GM12801 (cell line): ENCODE measurements at regions not wholly inside any gene's neighbourhood (a gene's known extent, or its start where the extent isn't known, plus 50 kb on each side); places are given as distances from the start of the nearest gene placed in this dataset.

Experiments
- CTCF ChIP-seq: IDR thresholded peaks from one replicate; pipeline ENCODE4 v1.5.1; 2011; ENCODE audit warnings: control low read depth; ENCODE audit not compliant: insufficient read length; ENCODE audit errors: extremely low read depth

DNA sequence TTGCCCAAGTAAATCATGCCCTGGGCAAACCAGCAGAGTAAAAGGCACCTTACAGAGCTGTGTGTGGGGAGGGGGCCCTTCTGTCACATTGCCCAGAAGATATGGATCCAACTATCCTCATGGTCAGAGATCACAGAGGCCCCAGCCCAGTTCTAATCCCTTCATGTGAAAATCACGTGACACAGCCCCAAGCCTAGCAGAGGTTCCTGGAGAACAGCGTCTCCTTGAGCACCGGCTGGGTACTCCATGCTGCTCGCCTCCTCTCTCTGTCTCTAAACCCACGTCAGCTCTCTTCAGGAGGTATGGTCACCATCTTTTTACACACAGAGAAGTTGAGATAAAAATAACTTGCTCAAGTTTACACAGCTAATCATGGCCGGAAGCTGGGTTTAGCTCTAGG lies 230.2 kb downstream of the ANKRD60 start:
- no peak for TF ChIP-seq CTCF

DNA sequence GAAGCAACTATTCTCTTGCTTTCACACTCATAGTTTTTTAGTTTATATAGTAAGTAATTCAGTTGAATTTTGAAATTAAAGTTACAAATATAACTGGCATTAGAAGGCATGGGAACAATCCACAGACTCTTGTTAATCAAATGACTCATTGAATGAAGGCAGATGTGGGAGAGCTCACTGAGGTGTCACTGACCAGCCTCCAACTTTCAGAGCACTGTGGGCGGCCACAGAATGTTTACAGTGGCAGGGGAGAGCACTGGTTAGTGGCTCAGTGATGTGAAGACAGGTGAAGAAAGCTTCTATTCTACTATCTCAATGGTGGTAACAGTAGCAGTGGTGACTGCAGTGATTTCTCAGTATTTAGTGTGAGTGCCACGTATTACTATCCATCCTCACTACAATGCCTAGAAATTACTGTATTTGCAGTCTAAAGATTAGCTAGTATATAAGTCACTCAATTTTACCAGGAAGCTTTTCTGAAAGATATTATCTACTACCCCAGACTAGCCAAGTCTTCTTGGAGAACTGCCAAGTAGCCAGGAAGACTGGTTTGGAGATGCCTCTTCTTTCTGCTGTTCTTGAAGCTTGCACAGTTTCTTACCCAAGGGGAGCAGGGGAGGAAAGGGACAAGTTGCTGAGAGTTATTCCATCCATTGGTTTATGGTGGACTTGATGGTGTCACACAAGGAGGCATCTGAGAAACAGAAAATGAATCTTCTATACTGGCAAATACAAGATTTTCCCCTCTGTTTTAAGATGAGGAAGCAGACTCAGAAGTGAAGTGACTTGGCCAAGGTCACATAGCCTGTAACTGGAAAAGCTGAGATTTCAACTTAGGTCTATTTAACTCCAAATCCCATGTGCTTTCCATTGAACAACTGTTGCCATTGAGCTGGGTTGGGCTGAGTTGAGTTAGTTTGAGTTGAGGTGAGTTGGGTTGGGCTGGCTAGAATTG lies 231.2 kb downstream of the ANKRD60 start:
- no peak for TF ChIP-seq CTCF

- TF ChIP-seq CTCF = no peak
These were observed 232.0 kb downstream of the ANKRD60 start for GRCh38 chr20:57996465-57996864.

- no peak for TF ChIP-seq CTCF
These were observed 233.0 kb downstream of the ANKRD60 start for GRCh38 chr20:57995381-57995977.

DNA sequence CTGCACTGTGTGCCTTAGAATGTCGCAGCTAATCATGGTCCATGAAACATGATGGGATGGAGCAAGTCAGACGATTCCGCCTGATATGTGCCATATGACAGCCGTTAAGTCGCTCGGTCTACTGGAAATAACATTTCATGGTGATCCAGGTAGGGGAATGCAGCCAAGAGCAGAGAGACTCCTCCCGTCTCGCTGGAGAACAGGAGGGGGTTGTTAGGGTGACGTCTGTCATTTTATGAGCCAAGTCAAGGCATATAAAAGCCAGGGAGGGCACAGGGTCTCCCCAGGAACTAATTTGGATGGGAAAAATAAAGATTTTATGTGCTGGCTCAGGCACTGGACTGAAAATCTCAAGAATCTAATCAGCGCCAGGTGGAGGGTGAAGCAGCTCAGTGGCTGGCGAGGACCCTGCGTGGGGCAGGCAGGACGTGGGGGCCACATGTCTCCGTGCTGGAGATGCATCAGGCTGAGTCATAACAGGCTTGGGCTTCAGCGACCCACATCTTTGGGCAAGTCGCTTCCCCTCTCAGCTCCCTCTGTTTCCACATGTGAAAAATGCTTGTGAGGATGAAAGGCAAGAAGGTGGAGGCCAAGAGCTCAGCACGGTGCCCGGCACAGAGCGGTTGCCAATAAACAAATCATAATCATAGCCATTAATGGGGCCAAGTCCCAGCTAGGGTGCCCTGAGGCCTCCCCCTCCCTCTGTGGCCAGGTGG lies 234.6 kb downstream of the ANKRD60 start:
- TF ChIP-seq CTCF = no peak

DNA sequence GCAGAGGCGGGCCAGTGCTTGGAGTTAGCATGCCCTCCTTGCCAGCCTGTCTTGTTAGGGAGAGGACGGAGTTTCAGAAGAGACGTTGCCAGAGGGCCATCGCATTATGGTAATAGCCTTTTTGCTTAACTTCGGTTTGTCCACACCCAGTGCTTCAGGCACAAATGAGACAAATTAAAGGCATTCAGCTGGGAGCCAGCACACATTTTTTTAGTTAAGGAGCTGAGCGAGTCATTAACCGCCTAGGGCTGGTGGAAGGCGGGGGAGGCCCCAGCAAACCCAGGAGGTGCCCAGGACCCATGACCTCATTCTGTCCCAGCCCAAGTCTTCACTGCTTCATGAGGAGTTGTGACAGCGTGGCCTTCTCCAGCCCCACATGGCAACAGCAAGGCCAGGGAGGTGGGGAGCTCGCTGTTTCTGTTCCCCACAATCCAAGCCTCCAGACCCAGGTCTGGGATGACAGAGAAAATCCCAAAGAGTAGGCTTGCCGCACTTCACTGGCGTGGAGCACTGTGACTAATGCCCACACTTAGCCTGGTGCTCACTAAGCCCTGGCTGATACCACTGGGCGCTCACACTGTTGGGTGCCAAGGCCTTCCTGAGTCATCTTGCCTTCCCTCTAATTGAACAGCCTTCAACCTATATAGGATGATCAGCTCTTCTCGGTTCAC lies 237.1 kb downstream of the ANKRD60 start:
- TF ChIP-seq CTCF = no peak
